K562 (cell line): ENCODE measurements at regions not wholly inside any gene's neighbourhood (a gene's known extent, or its start where the extent isn't known, plus 50 kb on each side); places are given as distances from the start of the nearest gene placed in this dataset.

ENCODE experiments used
- ATAC-seq: fragments of 200-7000 bp; cut with Tn5 transposase; 3 replicates; pipeline ENCODE4 v1.9.1; 2020; ENCODE audit warnings: moderate library complexity
- BruUV-seq: library from RNA; stranded (reverse); fragments of 400-500 nt; replicated peaks from 2 replicates; lab custom pipeline; 2021; lab: Mats Ljungman, UMichigan
- CTCF ChIA-PET: fragments of 300-600 bp; formaldehyde crosslinking; extraction: SDS; loops from one replicate; lab custom pipeline; 2021; ENCODE audit warnings: low intra/inter-chr PET ratio; lab: Yijun Ruan, JAX
- POLR2A ChIA-PET: fragments of 300-600, 350-650 bp; sonication (Branson Sonifier 250); formaldehyde crosslinking; extraction: SDS; loops from one replicate; lab custom pipeline; 2021; ENCODE audit warnings: antibody characterized with exemption, inconsistent platforms; lab: Yijun Ruan, JAX
- DNase-seq, 4 experiments: peaks; one replicate each; pipeline versions ENCODE4 v3.0.0 to v3.0.0-alpha.2; 2011 to 2018; ENCODE audit warnings: low spot score in 3 of 4, mixed read lengths in 3 of 4; ENCODE audit errors: extremely low read depth in 1 of 4
- FAIRE-seq: peaks from 2 replicates; lab custom pipeline; 2011; peaks lifted over from hg19 to GRCh38; lab: Jason Lieb, UNC
- H2AFZ ChIP-seq: 2 replicates; pipeline ENCODE4 v1.6.0; 2011; ENCODE audit warnings: low read depth, low read length, control low read depth, inconsistent platforms
- H3K27ac ChIP-seq: fragments of 200-600 bp; 3 replicates; pipeline ENCODE4 v1.8.0; 2011; ENCODE audit warnings: low read depth, mild to moderate bottlenecking, control low read depth, inconsistent platforms, low read length, moderate library complexity, mixed read lengths; ENCODE audit errors: extremely low read depth
- H3K27me3 ChIP-seq, 2 experiments: fragments of 300-600 bp in 1 of 2; 2 replicates in 1 of 2; 3 replicates in 1 of 2; pipeline versions ENCODE4 v1.6.0 to v1.8.0; 2011; ENCODE audit warnings: inconsistent platforms in 2 of 2, low read length in 2 of 2, mild to moderate bottlenecking in 1 of 2, mixed read lengths in 1 of 2, moderate library complexity in 1 of 2; ENCODE audit not compliant: control insufficient read depth in 2 of 2, insufficient read depth in 2 of 2
- H3K36me3 ChIP-seq: fragments of 300-600 bp; 3 replicates; pipeline ENCODE4 v1.8.0; 2011; ENCODE audit warnings: mild to moderate bottlenecking, low read length, inconsistent platforms; ENCODE audit not compliant: control insufficient read depth, insufficient read depth
- H3K4me1 ChIP-seq, 2 experiments: fragments of 200-600 bp in 1 of 2; replicated peaks in 1 of 2; 2 replicates in 1 of 2; 3 replicates in 1 of 2; pipeline versions ENCODE4 v1.5.1 to v1.8.0; 2011; ENCODE audit warnings: inconsistent platforms in 2 of 2, low read length in 2 of 2, mild to moderate bottlenecking in 1 of 2, mixed read lengths in 1 of 2, moderate library complexity in 1 of 2; ENCODE audit not compliant: control insufficient read depth in 2 of 2, insufficient read depth in 2 of 2
- H3K4me2 ChIP-seq: 2 replicates; pipeline ENCODE4 v1.6.1; 2011; ENCODE audit warnings: low read length, control low read depth, inconsistent platforms, mixed read lengths; ENCODE audit not compliant: insufficient read depth
- H3K4me3 ChIP-seq: fragments of 200-600 bp; sonication (generic), shearing (Covaris generic); 2 replicates; pipeline ENCODE4 v1.5.1; 2016; ENCODE audit warnings: control low read depth, inconsistent platforms
- H3K79me2 ChIP-seq: fragments of 200-600 bp; 3 replicates; pipeline ENCODE4 v1.8.0; 2011; ENCODE audit warnings: low read length, inconsistent platforms; ENCODE audit not compliant: control insufficient read depth, insufficient read depth
- H3K9ac ChIP-seq, 2 experiments: 2 replicates each; pipeline versions ENCODE4 v1.6.0 to v1.6.1; 2011; ENCODE audit warnings: low read depth in 2 of 2, low read length in 2 of 2, control low read depth in 1 of 2, inconsistent platforms in 1 of 2, mild to moderate bottlenecking in 1 of 2, mixed read lengths in 1 of 2; ENCODE audit not compliant: insufficient read depth in 1 of 2
- H3K9me1 ChIP-seq: one replicate; pipeline ENCODE4 v1.6.0; 2011; ENCODE audit warnings: inconsistent platforms, mild to moderate bottlenecking, low read length, moderate library complexity; ENCODE audit not compliant: control insufficient read depth, insufficient read depth
- H3K9me3 ChIP-seq: replicated peaks from 2 replicates; pipeline ENCODE4 v1.5.1; 2011; ENCODE audit warnings: low read depth, low read length, inconsistent platforms; ENCODE audit not compliant: control insufficient read depth, insufficient read depth
- H4K20me1 ChIP-seq: replicated peaks from 2 replicates; pipeline ENCODE4 v1.6.1; 2011; ENCODE audit warnings: low read length, inconsistent platforms, mixed read lengths; ENCODE audit not compliant: control insufficient read depth, insufficient read depth
- CBX1 ChIP-seq: sonication (generic); IDR thresholded peaks from 2 replicates; pipeline ENCODE4 v1.6.1; 2016; ENCODE audit warnings: antibody characterized with exemption, low read depth, mild to moderate bottlenecking
- FOXA1 ChIP-seq: fragments of 450-650 bp; IDR thresholded peaks from 2 replicates; pipeline ENCODE4 v1.6.1; 2016; ENCODE audit warnings: mild to moderate bottlenecking, borderline replicate concordance
- ZNF507 ChIP-seq: conservative IDR thresholded peaks from 2 replicates; pipeline ENCODE4 v1.6.1; 2017; ENCODE audit warnings: missing genetic modification characterization, missing compliant biosample characterization
- WGBS: fragments of 100-300 bp; shearing (Covaris generic); methylation state at CpG from one replicate; pipeline ENCODE4 v1.1.6; 2016; ENCODE audit warnings: low coverage, mixed read lengths; ENCODE audit not compliant: insufficient coverage; ENCODE audit errors: missing lambda C conversion rate; 5-methylcytosine and 5-hydroxymethylcytosine counted together
- in situ Hi-C: fragments of 300-500 bp; cut with MboI; formaldehyde crosslinking; loops from 4 replicates; pipeline ENCODE4 v1.15.0; 2018; ENCODE audit warnings: inconsistent platforms, mixed read lengths
- intact Hi-C: fragments of 100-400 bp; cut with micrococcal nuclease; formaldehyde crosslinking; loops from 2 replicates; pipeline ENCODE4 v1.14.2; 2022
- TF ChIP-seq, protein P1 (sequence below): sonication (generic); formaldehyde crosslinking; IDR thresholded peaks from 2 replicates; pipeline ENCODE4 v1.8.0; 2022; ENCODE audit warnings: mild to moderate bottlenecking, low read depth, missing genetic modification reagents
- TF ChIP-seq, protein P2 (sequence below): fragments of 450-650 bp; conservative IDR thresholded peaks from 2 replicates; pipeline ENCODE4 v1.6.1; 2016; ENCODE audit warnings: missing genetic modification characterization, low read depth, mild to moderate bottlenecking, control low read depth, missing compliant biosample characterization
- TF ChIP-seq, protein P3 (sequence below): fragments of 450-650 bp; formaldehyde crosslinking; IDR thresholded peaks from 2 replicates; pipeline ENCODE4 v1.4.0; 2020; ENCODE audit warnings: mild to moderate bottlenecking, moderate library complexity

DNA sequence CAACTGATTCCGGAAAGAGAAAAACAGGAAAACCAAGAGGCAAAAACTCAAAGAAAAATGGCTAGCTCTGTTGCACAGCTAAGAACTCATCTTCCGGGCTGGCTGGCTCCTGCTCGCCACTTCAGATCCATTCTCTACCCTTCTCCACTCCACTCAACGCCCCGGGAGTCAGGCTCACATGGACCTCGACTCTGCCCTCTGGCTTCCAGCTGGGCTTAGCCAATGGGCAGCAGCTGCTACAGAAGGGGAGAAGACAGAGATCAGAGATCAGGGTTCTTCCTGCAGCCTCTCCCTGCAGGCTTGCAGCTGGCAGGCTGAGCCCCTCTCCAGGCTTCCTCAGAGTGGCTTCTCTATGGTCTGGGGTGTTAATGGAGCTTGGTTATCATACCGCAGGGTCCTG lies 187.5 kb downstream of the MED10 start:
- Histone ChIP-seq H4K20me1 (0 out of 2 replicates have a peak, but pooled peaks cover 2% of the 10 kb centered on the region), H3K4me1 (no peaks in the 10 kb centered on the region)
- no peak for FAIRE-seq

More for the DNA sequence above, 187.5 kb downstream of the MED10 start:
- POLR2A ChIA-PET: interaction anchor here (0.5 to 1.2 kb wide), 3 partner anchors 9 to 32 kb away, joined by 3 to 4 read pairs (median 3); no protein-coding TSS in a partner anchor
- CTCF ChIA-PET: no interaction called here
- Histone ChIP-seq H3K9me3 (no peaks in the 10 kb centered on the region), H3K9ac (no peak overlapping the region), H3K4me3 (no peak overlapping the region), H3K27me3 (peaks cover 0 to 17% of the 10 kb centered on the region in 2 experiments; a peak in 3 of 5 replicates), H3K9me1 (no peaks in the 10 kb centered on the region), H3K27ac (no peak overlapping the region), H3K36me3 (no peaks in the 10 kb centered on the region), H2AFZ (no peak overlapping the region), H3K4me2 (no peak overlapping the region), H3K79me2 (no peaks in the 10 kb centered on the region)
- intact Hi-C loops (no loop called here), in situ Hi-C loops (no loop called here)
- no peak for ATAC-seq
- DNase-seq: no peak
- TF ChIP-seq ZNF507 (tag) (no peak), CBX1 (no peak), FOXA1 (no peak)
- TF ChIP-seq, protein P1, sequence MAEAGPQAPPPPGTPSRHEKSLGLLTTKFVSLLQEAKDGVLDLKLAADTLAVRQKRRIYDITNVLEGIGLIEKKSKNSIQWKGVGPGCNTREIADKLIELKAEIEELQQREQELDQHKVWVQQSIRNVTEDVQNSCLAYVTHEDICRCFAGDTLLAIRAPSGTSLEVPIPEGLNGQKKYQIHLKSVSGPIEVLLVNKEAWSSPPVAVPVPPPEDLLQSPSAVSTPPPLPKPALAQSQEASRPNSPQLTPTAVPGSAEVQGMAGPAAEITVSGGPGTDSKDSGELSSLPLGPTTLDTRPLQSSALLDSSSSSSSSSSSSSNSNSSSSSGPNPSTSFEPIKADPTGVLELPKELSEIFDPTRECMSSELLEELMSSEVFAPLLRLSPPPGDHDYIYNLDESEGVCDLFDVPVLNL (CRISPR knock-in tag): no peak
- TF ChIP-seq, protein P2, sequence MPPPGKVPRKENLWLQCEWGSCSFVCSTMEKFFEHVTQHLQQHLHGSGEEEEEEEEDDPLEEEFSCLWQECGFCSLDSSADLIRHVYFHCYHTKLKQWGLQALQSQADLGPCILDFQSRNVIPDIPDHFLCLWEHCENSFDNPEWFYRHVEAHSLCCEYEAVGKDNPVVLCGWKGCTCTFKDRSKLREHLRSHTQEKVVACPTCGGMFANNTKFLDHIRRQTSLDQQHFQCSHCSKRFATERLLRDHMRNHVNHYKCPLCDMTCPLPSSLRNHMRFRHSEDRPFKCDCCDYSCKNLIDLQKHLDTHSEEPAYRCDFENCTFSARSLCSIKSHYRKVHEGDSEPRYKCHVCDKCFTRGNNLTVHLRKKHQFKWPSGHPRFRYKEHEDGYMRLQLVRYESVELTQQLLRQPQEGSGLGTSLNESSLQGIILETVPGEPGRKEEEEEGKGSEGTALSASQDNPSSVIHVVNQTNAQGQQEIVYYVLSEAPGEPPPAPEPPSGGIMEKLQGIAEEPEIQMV (tag): no peak
- TF ChIP-seq, protein P3, sequence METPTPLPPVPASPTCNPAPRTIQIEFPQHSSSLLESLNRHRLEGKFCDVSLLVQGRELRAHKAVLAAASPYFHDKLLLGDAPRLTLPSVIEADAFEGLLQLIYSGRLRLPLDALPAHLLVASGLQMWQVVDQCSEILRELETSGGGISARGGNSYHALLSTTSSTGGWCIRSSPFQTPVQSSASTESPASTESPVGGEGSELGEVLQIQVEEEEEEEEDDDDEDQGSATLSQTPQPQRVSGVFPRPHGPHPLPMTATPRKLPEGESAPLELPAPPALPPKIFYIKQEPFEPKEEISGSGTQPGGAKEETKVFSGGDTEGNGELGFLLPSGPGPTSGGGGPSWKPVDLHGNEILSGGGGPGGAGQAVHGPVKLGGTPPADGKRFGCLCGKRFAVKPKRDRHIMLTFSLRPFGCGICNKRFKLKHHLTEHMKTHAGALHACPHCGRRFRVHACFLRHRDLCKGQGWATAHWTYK: no peak
- 0% methylated on average over 7 of the region's 7 CpGs for WGBS
- no TSS peak for BruUV-seq
